BJ (cell line): ENCODE measurements at regions not wholly inside any gene's neighbourhood (a gene's known extent, or its start where the extent isn't known, plus 50 kb on each side); places are given as distances from the start of the nearest gene placed in this dataset.

Experiments used
- CTCF ChIA-PET: fragments of 350-600 bp; formaldehyde crosslinking; extraction: SDS; loops from one replicate; lab custom pipeline; 2021; ENCODE audit warnings: antibody characterized with exemption, inconsistent platforms; lab: Yijun Ruan, JAX
- POLR2A ChIA-PET: fragments of 300-600 bp; sonication (Branson Sonifier 250); formaldehyde crosslinking; extraction: SDS; loops from one replicate; lab custom pipeline; 2021; ENCODE audit warnings: antibody characterized with exemption; lab: Charles Lee
- DNase-seq: peaks from one replicate; pipeline ENCODE4 v3.0.0-alpha.2; 2011; ENCODE audit warnings: low read depth
- H3K27me3 ChIP-seq: 2 replicates; pipeline ENCODE4 v1.6.0; 2011; ENCODE audit warnings: low read length; ENCODE audit not compliant: control insufficient read depth, insufficient read depth
- H3K36me3 ChIP-seq: 2 replicates; pipeline ENCODE4 v1.5.1; 2011; ENCODE audit warnings: low read length; ENCODE audit not compliant: control insufficient read depth, insufficient read depth
- H3K4me3 ChIP-seq: 2 replicates; pipeline ENCODE4 v1.5.1; 2011; ENCODE audit warnings: low read depth, mild to moderate bottlenecking, control low read depth, low read length
- TF ChIP-seq, protein P1 (sequence below): IDR thresholded peaks from 2 replicates; pipeline ENCODE4 v1.5.1; 2011; ENCODE audit warnings: low read depth, mild to moderate bottlenecking, control low read depth, inconsistent platforms, low read length, moderate library complexity; ENCODE audit not compliant: insufficient read depth

DNA sequence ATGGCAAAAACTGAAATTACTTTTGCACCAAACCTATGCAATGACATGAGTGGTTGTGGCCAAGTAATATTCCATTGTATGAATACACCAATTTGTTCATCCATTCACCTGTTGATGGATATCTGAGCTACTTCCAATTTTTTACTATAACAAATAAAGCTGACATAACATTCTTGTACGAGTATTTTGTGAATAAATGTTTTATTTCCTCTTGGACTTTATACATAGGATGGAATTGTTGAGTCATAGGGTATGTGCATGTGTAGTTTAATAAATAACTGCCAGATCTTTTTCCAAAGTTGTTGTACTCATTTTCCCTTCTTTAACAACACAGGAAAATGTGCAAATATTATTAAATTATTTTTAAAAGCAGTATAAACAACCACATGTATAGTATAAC is 146.1 kb upstream of the ZNF462 start:
- Histone ChIP-seq H3K27me3 (no peaks in the 10 kb centered on the region), H3K4me3 (no peak overlapping the region), H3K36me3 (no peaks in the 10 kb centered on the region)
- CTCF ChIA-PET = no interaction called here
- no peak for DNase-seq
- TF ChIP-seq, protein P1, sequence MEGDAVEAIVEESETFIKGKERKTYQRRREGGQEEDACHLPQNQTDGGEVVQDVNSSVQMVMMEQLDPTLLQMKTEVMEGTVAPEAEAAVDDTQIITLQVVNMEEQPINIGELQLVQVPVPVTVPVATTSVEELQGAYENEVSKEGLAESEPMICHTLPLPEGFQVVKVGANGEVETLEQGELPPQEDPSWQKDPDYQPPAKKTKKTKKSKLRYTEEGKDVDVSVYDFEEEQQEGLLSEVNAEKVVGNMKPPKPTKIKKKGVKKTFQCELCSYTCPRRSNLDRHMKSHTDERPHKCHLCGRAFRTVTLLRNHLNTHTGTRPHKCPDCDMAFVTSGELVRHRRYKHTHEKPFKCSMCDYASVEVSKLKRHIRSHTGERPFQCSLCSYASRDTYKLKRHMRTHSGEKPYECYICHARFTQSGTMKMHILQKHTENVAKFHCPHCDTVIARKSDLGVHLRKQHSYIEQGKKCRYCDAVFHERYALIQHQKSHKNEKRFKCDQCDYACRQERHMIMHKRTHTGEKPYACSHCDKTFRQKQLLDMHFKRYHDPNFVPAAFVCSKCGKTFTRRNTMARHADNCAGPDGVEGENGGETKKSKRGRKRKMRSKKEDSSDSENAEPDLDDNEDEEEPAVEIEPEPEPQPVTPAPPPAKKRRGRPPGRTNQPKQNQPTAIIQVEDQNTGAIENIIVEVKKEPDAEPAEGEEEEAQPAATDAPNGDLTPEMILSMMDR = no peak
- POLR2A ChIA-PET = no interaction called here

DNA sequence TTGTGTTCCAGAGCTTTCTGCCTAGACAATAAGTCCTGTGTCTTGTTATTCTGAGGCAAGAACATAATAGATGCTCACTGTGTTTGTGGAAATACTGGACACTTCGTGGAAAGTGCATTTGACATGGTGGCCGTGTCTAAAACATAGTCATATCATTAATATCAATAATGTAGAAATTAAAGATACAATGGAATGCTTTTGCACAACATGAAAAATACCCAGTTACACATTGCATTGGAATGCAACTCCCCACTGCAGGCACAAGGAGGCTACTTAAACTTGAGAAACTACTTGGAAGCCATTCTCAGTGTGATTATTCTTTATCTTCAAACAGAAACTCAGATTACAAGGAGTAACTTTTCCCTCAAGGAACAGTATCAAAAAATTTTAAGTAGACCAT is 145.3 kb upstream of the ZNF462 start:
- POLR2A ChIA-PET = no interaction called here
- peak; percentile 30 for DNase-seq
- H3K4me3 ChIP-seq = no peak overlapping the region
- no peaks in the 10 kb centered on the region for H3K27me3 ChIP-seq
- H3K36me3 ChIP-seq = no peaks in the 10 kb centered on the region
- TF ChIP-seq, protein P1 = peak; percentile 20; the same call in 1 of the 2 replicates
- CTCF ChIA-PET = no interaction called here

GRCh38 chr9:106718936-106719335 is 144.0 kb upstream of the ZNF462 start:
- no peak for DNase-seq
- no peak overlapping the region for H3K4me3 ChIP-seq
- H3K27me3 ChIP-seq = no peaks in the 10 kb centered on the region
- H3K36me3 ChIP-seq = no peaks in the 10 kb centered on the region
- TF ChIP-seq, protein P1 = no peak
- ChIA-PET CTCF (no interaction called here), POLR2A (no interaction called here)

DNA sequence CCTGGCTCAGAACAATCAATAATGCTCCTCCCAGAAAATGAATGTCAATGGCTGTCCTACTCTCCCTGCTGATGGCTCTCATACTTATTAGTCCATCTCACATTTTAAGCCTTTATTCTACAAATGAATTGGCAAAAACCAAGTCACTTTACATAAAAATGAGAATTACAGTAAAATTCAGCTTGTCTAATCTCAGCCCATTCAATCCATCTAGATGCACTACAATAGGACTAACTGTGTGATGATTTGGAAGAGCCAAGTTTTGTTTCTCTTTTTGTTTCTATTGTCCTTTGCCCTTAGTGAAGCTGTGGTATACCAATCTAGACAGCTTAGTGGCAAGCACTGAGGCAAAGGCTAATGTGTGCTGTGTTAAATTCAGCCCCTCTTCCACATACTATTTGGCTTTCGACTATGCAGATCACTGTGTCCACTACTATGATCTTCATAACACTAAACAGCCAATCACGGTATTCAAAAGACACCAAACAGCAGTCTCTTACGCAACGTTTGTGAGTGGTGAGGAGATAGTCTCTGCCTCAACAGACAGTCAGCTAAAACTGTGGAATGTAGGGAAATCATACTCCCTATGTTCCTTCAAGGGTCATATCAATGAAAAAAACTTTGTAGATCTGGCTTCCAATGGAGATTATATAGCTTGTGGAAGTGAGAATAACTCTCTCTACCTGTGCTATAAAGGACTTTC is 140.8 kb upstream of the ZNF462 start:
- DNase-seq = no peak
- H3K27me3 ChIP-seq = no peaks in the 10 kb centered on the region; the same call in 1 of the 2 replicates
- CTCF ChIA-PET = no interaction called here
- POLR2A ChIA-PET = no interaction called here
- TF ChIP-seq, protein P1 = no peak
- H3K4me3 ChIP-seq = no peak overlapping the region
- H3K36me3 ChIP-seq = no peaks in the 10 kb centered on the region

GRCh38 chr9:106723926-106724325 is 139.0 kb upstream of the ZNF462 start:
- POLR2A ChIA-PET = no interaction called here

More at GRCh38 chr9:106723926-106724325, 139.0 kb upstream of the ZNF462 start:
- DNase-seq = no peak
- Histone ChIP-seq H3K4me3 (no peak overlapping the region), H3K27me3 (no peaks in the 10 kb centered on the region; the same call in 1 of the 2 replicates), H3K36me3 (no peaks in the 10 kb centered on the region)
- TF ChIP-seq, protein P1 = no peak
- CTCF ChIA-PET = interaction anchor here (1.4 kb wide), 1 partner anchor 9 kb away, joined by 3 read pairs; no protein-coding TSS in a partner anchor
